ENCODE measurements at regions not wholly inside any gene's neighbourhood (a gene's known extent, or its start where the extent isn't known, plus 50 kb on each side); places are given as distances from the start of the nearest gene placed in this dataset.

GRCh38 chr5:3287516-3287915 is 308.1 kb upstream of the IRX1 start:
- no peaks in the 10 kb centered on the region for H3K9me3 ChIP-seq (ENCODE audit: control insufficient read depth in 2 of 2, insufficient read depth in 1 of 2, low read depth in 1 of 2, low read length in 1 of 2)
- H3K4me1 ChIP-seq (ENCODE audit: control insufficient read depth in 3 of 3, insufficient read depth in 2 of 3, low read depth in 1 of 3, low read length in 2 of 3), result no peaks in the 10 kb centered on the region
- no peak overlapping the region for H3K27ac ChIP-seq (ENCODE audit: low read depth in 1 of 3, low read length in 2 of 3)
- H3K27me3 ChIP-seq (ENCODE audit: control insufficient read depth in 3 of 3, insufficient read depth in 3 of 3, low read length in 3 of 3), result no peaks in the 10 kb centered on the region
- no peaks in the 10 kb centered on the region for H3K36me3 ChIP-seq (ENCODE audit: control insufficient read depth in 3 of 3, insufficient read depth in 2 of 3, low read depth in 1 of 3, low read length in 3 of 3)
- FAIRE-seq (no peak), DNase-seq (no peak)
- H3K4me3 ChIP-seq (ENCODE audit: low read depth in 1 of 3, low read length in 3 of 3), result no peak overlapping the region
- 70 to 81% (median 73%) methylated on average over 9 of the region's 9 CpGs for WGBS, 3 donors

GRCh38 chr5:3285621-3286020 is 310.0 kb upstream of the IRX1 start:
- Histone ChIP-seq H3K27me3 (ENCODE audit: control insufficient read depth in 3 of 3, insufficient read depth in 3 of 3, low read length in 3 of 3) (no peaks in the 10 kb centered on the region), H3K36me3 (ENCODE audit: control insufficient read depth in 3 of 3, insufficient read depth in 2 of 3, low read depth in 1 of 3, low read length in 3 of 3) (no peaks in the 10 kb centered on the region), H3K4me1 (ENCODE audit: control insufficient read depth in 3 of 3, insufficient read depth in 2 of 3, low read depth in 1 of 3, low read length in 2 of 3) (no peaks in the 10 kb centered on the region), H3K9me3 (ENCODE audit: control insufficient read depth in 2 of 2, insufficient read depth in 1 of 2, low read depth in 1 of 2, low read length in 1 of 2) (no peaks in the 10 kb centered on the region), H3K4me3 (ENCODE audit: low read depth in 1 of 3, low read length in 3 of 3) (no peak overlapping the region), H3K27ac (ENCODE audit: low read depth in 1 of 3, low read length in 2 of 3) (no peak overlapping the region)
- 80 to 87% (median 83%) methylated on average over 13 of the region's 13 CpGs for WGBS, 3 donors
- DNase-seq (no peak), FAIRE-seq (no peak)

DNA sequence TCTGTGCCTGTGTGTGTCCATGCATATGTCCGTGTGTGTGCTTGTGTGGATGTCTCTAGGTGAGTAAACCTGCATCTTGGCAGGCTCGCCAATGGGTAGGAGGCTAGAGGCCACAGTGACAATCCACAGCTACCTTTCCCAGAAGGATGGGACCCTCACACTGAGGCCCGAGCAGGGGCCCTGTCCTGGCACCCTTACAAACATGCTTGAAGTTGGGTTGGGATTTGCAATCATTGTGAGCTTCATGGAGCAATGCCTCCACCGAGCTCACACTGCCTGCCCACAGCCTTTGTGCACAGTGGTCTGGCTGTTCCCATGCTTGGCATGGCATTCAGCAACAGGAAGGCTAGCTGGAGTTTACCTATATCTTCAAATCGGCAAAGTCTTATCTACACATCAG is 311.1 kb upstream of the IRX1 start:
- Histone ChIP-seq H3K27me3 (ENCODE audit: control insufficient read depth in 3 of 3, insufficient read depth in 3 of 3, low read length in 3 of 3) (no peaks in the 10 kb centered on the region), H3K27ac (ENCODE audit: low read depth in 1 of 3, low read length in 2 of 3) (no peak overlapping the region), H3K4me3 (ENCODE audit: low read depth in 1 of 3, low read length in 3 of 3) (no peak overlapping the region), H3K4me1 (ENCODE audit: control insufficient read depth in 3 of 3, insufficient read depth in 2 of 3, low read depth in 1 of 3, low read length in 2 of 3) (no peaks in the 10 kb centered on the region), H3K36me3 (ENCODE audit: control insufficient read depth in 3 of 3, insufficient read depth in 2 of 3, low read depth in 1 of 3, low read length in 3 of 3) (no peaks in the 10 kb centered on the region), H3K9me3 (ENCODE audit: control insufficient read depth in 2 of 2, insufficient read depth in 1 of 2, low read depth in 1 of 2, low read length in 1 of 2) (no peaks in the 10 kb centered on the region)
- no peak for FAIRE-seq
- DNase-seq, result no peak
- 62 to 78% (median 73%) methylated on average over 5 of the region's 5 CpGs for WGBS, 3 donors

GRCh38 chr5:3282841-3283240 is 312.8 kb upstream of the IRX1 start:
- no peak for FAIRE-seq
- 95 to 97% (median 96%) methylated on average over 20 of the region's 20 CpGs for WGBS, 3 donors
- no peak overlapping the region for H3K27ac ChIP-seq (ENCODE audit: low read depth in 1 of 3, low read length in 2 of 3)
- no peaks in the 10 kb centered on the region for H3K9me3 ChIP-seq (ENCODE audit: control insufficient read depth in 2 of 2, insufficient read depth in 1 of 2, low read depth in 1 of 2, low read length in 1 of 2)
- no peaks in the 10 kb centered on the region for H3K36me3 ChIP-seq (ENCODE audit: control insufficient read depth in 3 of 3, insufficient read depth in 2 of 3, low read depth in 1 of 3, low read length in 3 of 3)
- H3K4me1 ChIP-seq (ENCODE audit: control insufficient read depth in 3 of 3, insufficient read depth in 2 of 3, low read depth in 1 of 3, low read length in 2 of 3), result no peaks in the 10 kb centered on the region
- DNase-seq, result no peak
- H3K4me3 ChIP-seq (ENCODE audit: low read depth in 1 of 3, low read length in 3 of 3), result no peak overlapping the region
- H3K27me3 ChIP-seq (ENCODE audit: control insufficient read depth in 3 of 3, insufficient read depth in 3 of 3, low read length in 3 of 3), result no peaks in the 10 kb centered on the region

DNA sequence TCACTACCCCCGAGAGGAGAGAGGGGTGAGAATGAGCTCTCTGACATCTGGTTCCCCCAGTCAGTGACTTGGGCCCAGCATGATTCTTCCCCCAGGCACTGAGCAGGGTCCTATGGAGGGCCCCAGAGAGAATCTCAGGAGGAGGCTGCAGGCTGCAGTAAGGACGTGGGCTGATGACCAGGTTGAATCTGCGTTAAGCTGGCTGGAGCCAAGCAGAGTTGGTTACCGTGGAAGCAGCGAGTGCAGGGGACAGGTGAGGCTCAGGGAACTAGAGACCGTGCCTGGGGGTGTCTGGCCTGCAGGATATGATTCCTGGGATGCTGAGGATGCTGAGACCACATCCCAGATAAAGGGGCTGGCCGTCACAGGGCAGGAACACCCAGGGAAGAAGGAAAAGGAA is 314.3 kb upstream of the IRX1 start:
- Histone ChIP-seq H3K4me3 (ENCODE audit: low read depth in 1 of 3, low read length in 3 of 3) (no peak overlapping the region), H3K4me1 (ENCODE audit: control insufficient read depth in 3 of 3, insufficient read depth in 2 of 3, low read depth in 1 of 3, low read length in 2 of 3) (no peaks in the 10 kb centered on the region), H3K36me3 (ENCODE audit: control insufficient read depth in 3 of 3, insufficient read depth in 2 of 3, low read depth in 1 of 3, low read length in 3 of 3) (no peaks in the 10 kb centered on the region), H3K27me3 (ENCODE audit: control insufficient read depth in 3 of 3, insufficient read depth in 3 of 3, low read length in 3 of 3) (no peaks in the 10 kb centered on the region), H3K9me3 (ENCODE audit: control insufficient read depth in 2 of 2, insufficient read depth in 1 of 2, low read depth in 1 of 2, low read length in 1 of 2) (no peaks in the 10 kb centered on the region), H3K27ac (ENCODE audit: low read depth in 1 of 3, low read length in 2 of 3) (no peak overlapping the region)
- no peak for DNase-seq
- 55 to 72% (median 65%) methylated on average over 6 to 7 of the region's 7 CpGs for WGBS, 3 donors
- no peak for FAIRE-seq

GRCh38 chr5:3278643-3279042 is 317.0 kb upstream of the IRX1 start:
- Histone ChIP-seq H3K4me3 (ENCODE audit: low read depth in 1 of 3, low read length in 3 of 3) (no peak overlapping the region), H3K4me1 (ENCODE audit: control insufficient read depth in 3 of 3, insufficient read depth in 2 of 3, low read depth in 1 of 3, low read length in 2 of 3) (no peaks in the 10 kb centered on the region), H3K27ac (ENCODE audit: low read depth in 1 of 3, low read length in 2 of 3) (no peak overlapping the region), H3K9me3 (ENCODE audit: control insufficient read depth in 2 of 2, insufficient read depth in 1 of 2, low read depth in 1 of 2, low read length in 1 of 2) (no peaks in the 10 kb centered on the region), H3K27me3 (ENCODE audit: control insufficient read depth in 3 of 3, insufficient read depth in 3 of 3, low read length in 3 of 3) (peaks cover 0 to 2% (median 0%) of the 10 kb centered on the region in 3 donors), H3K36me3 (ENCODE audit: control insufficient read depth in 3 of 3, insufficient read depth in 2 of 3, low read depth in 1 of 3, low read length in 3 of 3) (no peaks in the 10 kb centered on the region)
- 19 to 60% (median 35%) methylated on average over 1 of the region's 1 CpG for WGBS, 3 donors
- DNase-seq (no peak), FAIRE-seq (no peak)

GRCh38 chr5:3277590-3278196 is 317.9 kb upstream of the IRX1 start:
- no peak overlapping the region for H3K27ac ChIP-seq (ENCODE audit: low read depth in 1 of 3, low read length in 2 of 3)
- H3K27me3 ChIP-seq (ENCODE audit: control insufficient read depth in 3 of 3, insufficient read depth in 3 of 3, low read length in 3 of 3), result peaks cover 0 to 2% (median 0%) of the 10 kb centered on the region in 3 donors
- FAIRE-seq (no peak), DNase-seq (no peak)
- H3K4me1 ChIP-seq (ENCODE audit: control insufficient read depth in 3 of 3, insufficient read depth in 2 of 3, low read depth in 1 of 3, low read length in 2 of 3), result no peaks in the 10 kb centered on the region
- no peak overlapping the region for H3K4me3 ChIP-seq (ENCODE audit: low read depth in 1 of 3, low read length in 3 of 3)
- no peaks in the 10 kb centered on the region for H3K36me3 ChIP-seq (ENCODE audit: control insufficient read depth in 3 of 3, insufficient read depth in 2 of 3, low read depth in 1 of 3, low read length in 3 of 3)
- no peaks in the 10 kb centered on the region for H3K9me3 ChIP-seq (ENCODE audit: control insufficient read depth in 2 of 2, insufficient read depth in 1 of 2, low read depth in 1 of 2, low read length in 1 of 2)
- 12 to 25% (median 19%) methylated on average over 6 of the region's 6 CpGs for WGBS, 3 donors

- Histone ChIP-seq H3K36me3 (ENCODE audit: control insufficient read depth in 3 of 3, insufficient read depth in 2 of 3, low read depth in 1 of 3, low read length in 3 of 3) (no peaks in the 10 kb centered on the region), H3K9me3 (ENCODE audit: control insufficient read depth in 2 of 2, insufficient read depth in 1 of 2, low read depth in 1 of 2, low read length in 1 of 2) (no peaks in the 10 kb centered on the region), H3K27me3 (ENCODE audit: control insufficient read depth in 3 of 3, insufficient read depth in 3 of 3, low read length in 3 of 3) (peaks cover 0 to 2% (median 0%) of the 10 kb centered on the region in 3 donors), H3K4me1 (ENCODE audit: control insufficient read depth in 3 of 3, insufficient read depth in 2 of 3, low read depth in 1 of 3, low read length in 2 of 3) (no peaks in the 10 kb centered on the region), H3K27ac (ENCODE audit: low read depth in 1 of 3, low read length in 2 of 3) (no peak overlapping the region), H3K4me3 (ENCODE audit: low read depth in 1 of 3, low read length in 3 of 3) (no peak overlapping the region)
- DNase-seq (no peak), FAIRE-seq (no peak)
- 45 to 55% (median 51%) methylated on average over 7 of the region's 7 CpGs for WGBS, 3 donors
Observed at GRCh38 chr5:3276896-3277295, 318.7 kb upstream of the IRX1 start.

Measured in small intestine (tissue), 7 donors.